A673 (cell line): ENCODE measurements at regions not wholly inside any gene's neighbourhood (a gene's known extent, or its start where the extent isn't known, plus 50 kb on each side); places are given as distances from the start of the nearest gene placed in this dataset.

Source experiments
- BruUV-seq: library from RNA; stranded (reverse); fragments of 400-500 nt; replicated peaks from 2 replicates; lab custom pipeline; 2021; lab: Mats Ljungman, UMichigan
- CTCF ChIA-PET: fragments of 300-600 bp; sonication (Branson Sonifier 250); formaldehyde crosslinking; loops from one replicate; lab custom pipeline; 2022; ENCODE audit warnings: antibody characterized with exemption; lab: Charles Lee
- POLR2A ChIA-PET: fragments of 300-600 bp; sonication (Branson Sonifier 250); formaldehyde crosslinking; loops from one replicate; lab custom pipeline; 2022; ENCODE audit warnings: antibody characterized with exemption; ENCODE audit not compliant: low non-redundant PET; lab: Charles Lee
- DNase-seq: peaks from one replicate; pipeline ENCODE4 v3.0.0-alpha.2; 2015; ENCODE audit warnings: low spot score
- H3K27ac ChIP-seq: fragments of 200-600 bp; sonication (generic); 2 replicates; pipeline ENCODE4 v1.5.1; 2016; ENCODE audit warnings: mixed run types, low read depth, mild to moderate bottlenecking, mixed read lengths, antibody characterized with exemption, low read length; ENCODE audit not compliant: poor library complexity, severe bottlenecking
- H3K27me3 ChIP-seq: fragments of 200-600 bp; sonication (generic); replicated peaks from 2 replicates; pipeline ENCODE4 v1.6.1; 2017; ENCODE audit warnings: mixed run types, low read depth, mild to moderate bottlenecking, mixed read lengths, antibody characterized with exemption, low read length; ENCODE audit not compliant: insufficient read depth, poor library complexity
- H3K36me3 ChIP-seq: fragments of 200-600 bp; sonication (generic); 2 replicates; pipeline ENCODE4 v1.6.1; 2016; ENCODE audit warnings: mixed run types, mild to moderate bottlenecking, mixed read lengths, antibody characterized with exemption, low read length; ENCODE audit not compliant: insufficient read depth, poor library complexity, severe bottlenecking
- H3K4me1 ChIP-seq: fragments of 200-600 bp; sonication (generic); 2 replicates; pipeline ENCODE4 v1.6.1; 2017; ENCODE audit warnings: mixed run types, mild to moderate bottlenecking, mixed read lengths, antibody characterized with exemption, low read length; ENCODE audit not compliant: insufficient read depth, poor library complexity, severe bottlenecking
- H3K4me3 ChIP-seq: fragments of 200-600 bp; sonication (generic); 2 replicates; pipeline ENCODE4 v1.5.1; 2016; ENCODE audit warnings: low read depth, mixed run types, mild to moderate bottlenecking, mixed read lengths, low read length; ENCODE audit not compliant: poor library complexity, severe bottlenecking
- H3K9me3 ChIP-seq: fragments of 200-600 bp; sonication (generic); 2 replicates; pipeline ENCODE4 v1.6.1; 2016; ENCODE audit warnings: mixed run types, low read depth, mild to moderate bottlenecking, mixed read lengths, antibody characterized with exemption, low read length; ENCODE audit not compliant: poor library complexity, severe bottlenecking
- CTCF ChIP-seq: fragments of 300-800, 200-600 bp; sonication (generic); conservative IDR thresholded peaks from 2 replicates; pipeline ENCODE4 v1.5.1; 2017; ENCODE audit warnings: low read depth, mild to moderate bottlenecking, antibody characterized with exemption, low read length, moderate library complexity, mixed read lengths
- EZH2 ChIP-seq: fragments of 200-600 bp; sonication (generic); IDR thresholded peaks from 2 replicates; pipeline ENCODE4 v1.6.1; 2017; ENCODE audit warnings: borderline replicate concordance, low read depth, mild to moderate bottlenecking, mixed read lengths, antibody characterized with exemption, low read length; ENCODE audit not compliant: poor library complexity, severe bottlenecking
- intact Hi-C: fragments of 100-400 bp; cut with micrococcal nuclease; formaldehyde crosslinking; loops from one replicate; pipeline ENCODE4 v1.10.0; 2022; ENCODE audit not compliant: unreplicated experiment

- Histone ChIP-seq H3K27me3 (no peaks in the 10 kb centered on the region), H3K36me3 (no peaks in the 10 kb centered on the region), H3K9me3 (no peaks in the 10 kb centered on the region), H3K27ac (no peak overlapping the region), H3K4me3 (no peak overlapping the region), H3K4me1 (peaks cover 26% of the 10 kb centered on the region)
- DNase-seq = no peak
- intact Hi-C loops = no loop called here
- ChIA-PET CTCF (no interaction called here), POLR2A (no interaction called here)
- TF ChIP-seq CTCF (no peak), EZH2 (no peak)
- no TSS peak for BruUV-seq
Observed at GRCh38 chr2:122423934-122424333, 668.5 kb downstream of the TSN start.

GRCh38 chr2:122433123-122433754 is 677.8 kb downstream of the TSN start:
- TF ChIP-seq EZH2 = no peak
- Histone ChIP-seq H3K9me3 (no peaks in the 10 kb centered on the region), H3K4me1 (no peaks in the 10 kb centered on the region), H3K27me3 (no peaks in the 10 kb centered on the region), H3K4me3 (no peak overlapping the region), H3K27ac (no peak overlapping the region), H3K36me3 (no peaks in the 10 kb centered on the region)
- no TSS peak for BruUV-seq
- no peak for DNase-seq
- ChIA-PET POLR2A (no interaction called here), CTCF (no interaction called here)
- intact Hi-C loops = no loop called here

GRCh38 chr2:122445003-122445402 is 689.6 kb downstream of the TSN start:
- ChIA-PET POLR2A (interaction anchor here (0.6 kb wide), 1 partner anchor 335 kb away, joined by 4 read pairs; no protein-coding TSS in a partner anchor), CTCF (no interaction called here)
- H3K4me3 ChIP-seq = no peak overlapping the region
- no TSS peak for BruUV-seq
- no peak overlapping the region for H3K27ac ChIP-seq
- intact Hi-C loops = no loop called here
- peaks cover 19% of the 10 kb centered on the region for H3K9me3 ChIP-seq
- no peaks in the 10 kb centered on the region for H3K4me1 ChIP-seq
- TF ChIP-seq EZH2 = no peak
- no peak for TF ChIP-seq CTCF
- H3K27me3 ChIP-seq = no peaks in the 10 kb centered on the region
- no peaks in the 10 kb centered on the region for H3K36me3 ChIP-seq
- peak; percentile 38 for DNase-seq

- H3K4me1 ChIP-seq = no peaks in the 10 kb centered on the region
Observed at GRCh38 chr2:122446761-122447160, 691.3 kb downstream of the TSN start.

More at GRCh38 chr2:122446761-122447160, 691.3 kb downstream of the TSN start:
- Histone ChIP-seq H3K27me3 (no peaks in the 10 kb centered on the region), H3K36me3 (no peaks in the 10 kb centered on the region), H3K27ac (no peak overlapping the region), H3K9me3 (peaks cover 24% of the 10 kb centered on the region), H3K4me3 (no peak overlapping the region)
- TF ChIP-seq CTCF (no peak), EZH2 (no peak)
- ChIA-PET POLR2A (no interaction called here), CTCF (no interaction called here)
- BruUV-seq = no TSS peak
- intact Hi-C loops = no loop called here
- no peak for DNase-seq
